Panc1 (cell line): ENCODE measurements at regions not wholly inside any gene's neighbourhood (a gene's known extent, or its start where the extent isn't known, plus 50 kb on each side); places are given as distances from the start of the nearest gene placed in this dataset.

Source experiments
- CTCF ChIP-seq: fragments of 450-650 bp; IDR thresholded peaks from 2 replicates; pipeline ENCODE4 v1.5.1; 2017; ENCODE audit warnings: mild to moderate bottlenecking
- POLR2AphosphoS5 ChIP-seq: IDR thresholded peaks from 2 replicates; pipeline ENCODE4 v1.6.1; 2012; ENCODE audit warnings: mild to moderate bottlenecking, low read depth, low read length, moderate library complexity
- REST ChIP-seq, 2 experiments: IDR thresholded peaks; 2 replicates each; pipeline ENCODE4 v1.6.1; 2011 to 2012; ENCODE audit warnings: low read depth in 2 of 2, control low read depth in 1 of 2, low read length in 1 of 2, mild to moderate bottlenecking in 1 of 2, moderate library complexity in 1 of 2; ENCODE audit not compliant: insufficient read depth in 1 of 2
- SIN3A ChIP-seq: IDR thresholded peaks from 2 replicates; pipeline ENCODE4 v1.6.1; 2012; ENCODE audit warnings: low read depth, mild to moderate bottlenecking, low read length, moderate library complexity, borderline replicate concordance; ENCODE audit not compliant: insufficient read depth
- TCF7L2 ChIP-seq: IDR thresholded peaks from 2 replicates; pipeline ENCODE4 v1.6.1; 2011; ENCODE audit warnings: mild to moderate bottlenecking, low read depth, low read length, inconsistent platforms

- no peak for TF ChIP-seq CTCF
- TF ChIP-seq POLR2AphosphoS5 = no peak
- no peak for TF ChIP-seq TCF7L2
- no peak for TF ChIP-seq SIN3A
- no peak for TF ChIP-seq REST (IDR thresholded peaks at IDR 0.05; ENCODE audit: insufficient read depth in 1 of 2, low read depth in 2 of 2, low read length in 1 of 2)
These were observed 212.4 kb downstream of the HSD17B3 start for GRCh38 chr9:96089452-96090085.
